ENCODE measurements at regions not wholly inside any gene's neighbourhood (a gene's known extent, or its start where the extent isn't known, plus 50 kb on each side); places are given as distances from the start of the nearest gene placed in this dataset.
"Not testable (repeated sequence)": the region's sequence is repeated elsewhere in the genome, so short reads cannot be mapped to it uniquely, and the experiment has no call there.

GRCh38 chr1:221527302-221527701, 214.6 kb downstream of the DUSP10 start:
- Mint-ChIP-seq H3K27ac (ENCODE audit: unreplicated experiment) (no peak overlapping the region), H3K27me3 (ENCODE audit: low read depth, unreplicated experiment) (peaks cover 3% of the 10 kb centered on the region), H3K4me3 (ENCODE audit: unreplicated experiment) (no peak overlapping the region), H3K4me1 (ENCODE audit: low read depth, unreplicated experiment) (no peaks in the 10 kb centered on the region), H3K9me3 (ENCODE audit: unreplicated experiment) (no peaks in the 10 kb centered on the region), H3K36me3 (ENCODE audit: low read depth, unreplicated experiment) (no peaks in the 10 kb centered on the region)
- Histone ChIP-seq H3K27ac (ENCODE audit: low read depth, low read length) (no peak overlapping the region), H3K9me3 (ENCODE audit: insufficient read depth, low read depth, low read length) (no peaks in the 10 kb centered on the region), H2AFZ (ENCODE audit: low read depth, low read length) (no peak overlapping the region), H3K4me2 (ENCODE audit: low read length) (no peak overlapping the region), H3K79me2 (ENCODE audit: insufficient read depth, low read length) (no peaks in the 10 kb centered on the region), H3K27me3 (ENCODE audit: insufficient read depth, low read length) (peaks cover 11% of the 10 kb centered on the region), H4K20me1 (ENCODE audit: insufficient read depth, low read length) (no peaks in the 10 kb centered on the region), H3K36me3 (ENCODE audit: insufficient read depth, low read length) (no peaks in the 10 kb centered on the region), H3K4me1 (ENCODE audit: insufficient read depth, low read length) (no peaks in the 10 kb centered on the region), H3K4me3 (ENCODE audit: insufficient read depth, low read depth, low read length) (no peak overlapping the region), H3K9ac (ENCODE audit: low read length) (no peak overlapping the region)
- DNase-seq (ENCODE audit: low read depth) (no peak), FAIRE-seq (no peak)
- TF ChIP-seq EZH2 (IDR thresholded peaks at IDR 0.05; ENCODE audit: insufficient read depth, low read length) (no peak), CTCF (IDR thresholded peaks at IDR 0.05; ENCODE audit: insufficient read depth, low read depth, low read length) (no peak)

GRCh38 chr1:221527886-221528624, 213.8 kb downstream of the DUSP10 start:
- Mint-ChIP-seq H3K4me1 (ENCODE audit: low read depth, unreplicated experiment) (no peaks in the 10 kb centered on the region), H3K27ac (ENCODE audit: unreplicated experiment) (no peak overlapping the region), H3K4me3 (ENCODE audit: unreplicated experiment) (no peak overlapping the region), H3K36me3 (ENCODE audit: low read depth, unreplicated experiment) (no peaks in the 10 kb centered on the region), H3K27me3 (ENCODE audit: low read depth, unreplicated experiment) (peaks cover 3% of the 10 kb centered on the region), H3K9me3 (ENCODE audit: unreplicated experiment) (no peaks in the 10 kb centered on the region)
- no peaks in the 10 kb centered on the region for H3K4me1 ChIP-seq (ENCODE audit: insufficient read depth, low read length)
- no peaks in the 10 kb centered on the region for H4K20me1 ChIP-seq (ENCODE audit: insufficient read depth, low read length)
- no peak overlapping the region for H3K9ac ChIP-seq (ENCODE audit: low read length)
- H3K9me3 ChIP-seq (ENCODE audit: insufficient read depth, low read depth, low read length) = no peaks in the 10 kb centered on the region
- DNase-seq (ENCODE audit: low read depth) (no peak), FAIRE-seq (no peak)
- H3K27ac ChIP-seq (ENCODE audit: low read depth, low read length) = no peak overlapping the region
- no peaks in the 10 kb centered on the region for H3K79me2 ChIP-seq (ENCODE audit: insufficient read depth, low read length)
- H3K4me3 ChIP-seq (ENCODE audit: insufficient read depth, low read depth, low read length) = no peak overlapping the region
- H3K27me3 ChIP-seq (ENCODE audit: insufficient read depth, low read length) = peaks cover 11% of the 10 kb centered on the region
- no peak overlapping the region for H3K4me2 ChIP-seq (ENCODE audit: low read length)
- TF ChIP-seq CTCF (IDR thresholded peaks at IDR 0.05; ENCODE audit: insufficient read depth, low read depth, low read length) (no peak), EZH2 (IDR thresholded peaks at IDR 0.05; ENCODE audit: insufficient read depth, low read length) (no peak)
- H3K36me3 ChIP-seq (ENCODE audit: insufficient read depth, low read length) = no peaks in the 10 kb centered on the region
- H2AFZ ChIP-seq (ENCODE audit: low read depth, low read length) = no peak overlapping the region

GRCh38 chr1:221530159-221530558, 211.7 kb downstream of the DUSP10 start:
- not testable (repeated sequence) for DNase-seq (ENCODE audit: low read depth); H3K4me1 ChIP-seq (ENCODE audit: insufficient read depth, low read length); FAIRE-seq; H3K27ac Mint-ChIP-seq (ENCODE audit: unreplicated experiment); H3K4me3 Mint-ChIP-seq (ENCODE audit: unreplicated experiment); H3K36me3 Mint-ChIP-seq (ENCODE audit: low read depth, unreplicated experiment); H3K4me2 ChIP-seq (ENCODE audit: low read length); H3K36me3 ChIP-seq (ENCODE audit: insufficient read depth, low read length); H3K27me3 Mint-ChIP-seq (ENCODE audit: low read depth, unreplicated experiment); H2AFZ ChIP-seq (ENCODE audit: low read depth, low read length); H3K79me2 ChIP-seq (ENCODE audit: insufficient read depth, low read length); H3K27ac ChIP-seq (ENCODE audit: low read depth, low read length); H4K20me1 ChIP-seq (ENCODE audit: insufficient read depth, low read length); H3K9ac ChIP-seq (ENCODE audit: low read length); H3K9me3 ChIP-seq (ENCODE audit: insufficient read depth, low read depth, low read length); H3K4me3 ChIP-seq (ENCODE audit: insufficient read depth, low read depth, low read length); H3K9me3 Mint-ChIP-seq (ENCODE audit: unreplicated experiment); H3K4me1 Mint-ChIP-seq (ENCODE audit: low read depth, unreplicated experiment)
- H3K27me3 ChIP-seq (ENCODE audit: insufficient read depth, low read length) = peaks cover 11% of the 10 kb centered on the region

Measured in astrocyte (in vitro differentiated cells and primary cell).